RWPE2 (cell line): ENCODE measurements at regions not wholly inside any gene's neighbourhood (a gene's known extent, or its start where the extent isn't known, plus 50 kb on each side); places are given as distances from the start of the nearest gene placed in this dataset.

Experiments used
- ATAC-seq: fragments of 200-7000 bp; cut with Tn5 transposase; 3 replicates; pipeline ENCODE4 v1.9.1; 2021; ENCODE audit warnings: low read depth
- DNase-seq: peaks from one replicate; pipeline ENCODE4 v3.0.0-alpha.2; 2020; ENCODE audit warnings: low spot score
- H3K27ac ChIP-seq: fragments of 450-650 bp; 2 replicates; pipeline ENCODE4 v1.5.1; 2017; ENCODE audit warnings: mild to moderate bottlenecking; ENCODE audit not compliant: poor library complexity, severe bottlenecking
- H3K27me3 ChIP-seq: fragments of 250-450 bp; sonication (Bioruptor Pico); 2 replicates; pipeline ENCODE4 v1.5.1; 2021; ENCODE audit warnings: mild to moderate bottlenecking, moderate library complexity; ENCODE audit not compliant: insufficient read depth, poor library complexity, severe bottlenecking
- H3K36me3 ChIP-seq: fragments of 250-450 bp; sonication (Bioruptor Pico); 2 replicates; pipeline ENCODE4 v1.5.1; 2020; ENCODE audit warnings: low read depth, mild to moderate bottlenecking, moderate library complexity
- H3K4me1 ChIP-seq: fragments of 250-450 bp; sonication (Bioruptor Pico); 2 replicates; pipeline ENCODE4 v1.5.1; 2021; ENCODE audit warnings: mild to moderate bottlenecking, moderate library complexity; ENCODE audit not compliant: insufficient read depth, poor library complexity, severe bottlenecking
- H3K4me3 ChIP-seq: fragments of 250-450 bp; sonication (Bioruptor Pico); 2 replicates; pipeline ENCODE4 v1.5.1; 2021; ENCODE audit warnings: mild to moderate bottlenecking, moderate library complexity; ENCODE audit not compliant: severe bottlenecking
- H3K9me3 ChIP-seq: fragments of 250-450 bp; sonication (Bioruptor Pico); 2 replicates; pipeline ENCODE4 v1.5.1; 2021; ENCODE audit warnings: mild to moderate bottlenecking, moderate library complexity; ENCODE audit not compliant: severe bottlenecking
- CTCF ChIP-seq: fragments of 450-650 bp; IDR thresholded peaks from one replicate; pipeline ENCODE4 v1.5.1; 2017; ENCODE audit warnings: mild to moderate bottlenecking, moderate library complexity; ENCODE audit not compliant: poor library complexity, severe bottlenecking

DNA sequence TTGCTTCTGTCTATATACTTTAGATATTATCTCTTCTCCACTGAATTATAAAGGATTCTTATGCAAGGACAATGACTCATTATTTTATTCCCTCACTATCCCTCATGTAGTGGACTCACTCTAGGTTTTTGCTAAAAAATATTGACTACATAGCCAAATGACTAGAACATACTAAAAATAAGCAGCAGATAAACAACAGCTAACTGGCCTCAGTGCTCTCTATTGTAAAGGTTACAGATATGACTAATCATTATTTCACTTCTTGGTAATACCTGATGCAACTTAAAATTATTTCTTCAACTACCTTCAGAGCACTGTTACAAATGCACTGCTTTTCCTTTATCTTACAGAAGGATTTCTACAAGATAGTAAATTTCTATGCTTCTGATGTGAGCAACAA lies 147.6 kb upstream of the DEPDC1 start:
- no peak overlapping the region for H3K4me3 ChIP-seq
- H3K9me3 ChIP-seq, result no peaks in the 10 kb centered on the region
- no peaks in the 10 kb centered on the region for H3K36me3 ChIP-seq
- H3K27ac ChIP-seq, result no peak overlapping the region
- H3K4me1 ChIP-seq, result no peaks in the 10 kb centered on the region
- no peak for TF ChIP-seq CTCF
- DNase-seq, result no peak
- ATAC-seq, result no peak
- no peaks in the 10 kb centered on the region for H3K27me3 ChIP-seq

DNA sequence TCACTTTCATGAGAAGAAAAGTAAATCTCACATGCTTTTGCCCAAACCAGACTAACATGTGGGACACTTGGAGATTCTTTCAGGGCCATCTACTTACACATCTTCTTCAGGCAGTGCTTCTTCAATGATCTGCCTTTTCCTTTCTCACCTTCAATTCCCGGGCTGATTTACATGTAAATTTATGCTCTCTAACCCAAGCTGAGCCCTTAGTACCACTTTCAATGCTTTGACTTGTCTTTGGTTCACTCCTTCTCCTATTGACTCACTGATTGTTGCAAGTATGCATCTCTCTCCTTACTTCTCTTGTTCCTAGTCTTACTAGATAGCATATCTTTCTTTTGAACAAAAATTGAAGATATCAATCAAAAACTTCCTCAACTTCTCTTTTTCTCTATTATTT lies 154.2 kb upstream of the DEPDC1 start:
- H3K9me3 ChIP-seq, result no peaks in the 10 kb centered on the region
- ATAC-seq (no peak), DNase-seq (no peak)
- H3K27me3 ChIP-seq, result peaks cover 4% of the 10 kb centered on the region
- no peaks in the 10 kb centered on the region for H3K4me1 ChIP-seq
- no peaks in the 10 kb centered on the region for H3K36me3 ChIP-seq
- TF ChIP-seq CTCF, result no peak
- no peak overlapping the region for H3K4me3 ChIP-seq
- H3K27ac ChIP-seq, result no peak overlapping the region

GRCh38 chr1:68653882-68654281 lies 157.0 kb upstream of the DEPDC1 start:
- Histone ChIP-seq H3K9me3 (no peaks in the 10 kb centered on the region), H3K36me3 (no peaks in the 10 kb centered on the region), H3K27me3 (peaks cover 4% of the 10 kb centered on the region), H3K4me1 (no peaks in the 10 kb centered on the region), H3K27ac (no peak overlapping the region), H3K4me3 (no peak overlapping the region)
- DNase-seq (no peak), ATAC-seq (no peak)
- no peak for TF ChIP-seq CTCF

GRCh38 chr1:68673771-68674170 lies 176.9 kb upstream of the DEPDC1 start:
- Histone ChIP-seq H3K4me3 (no peak overlapping the region), H3K27ac (no peak overlapping the region), H3K4me1 (peaks cover 3% of the 10 kb centered on the region), H3K36me3 (no peaks in the 10 kb centered on the region), H3K27me3 (no peaks in the 10 kb centered on the region), H3K9me3 (no peaks in the 10 kb centered on the region)
- no peak for DNase-seq
- TF ChIP-seq CTCF, result no peak
- no peak for ATAC-seq

GRCh38 chr1:68675336-68675735 lies 178.5 kb upstream of the DEPDC1 start:
- DNase-seq, result no peak
- H3K4me3 ChIP-seq, result no peak overlapping the region
- no peaks in the 10 kb centered on the region for H3K27me3 ChIP-seq
- H3K36me3 ChIP-seq, result no peaks in the 10 kb centered on the region
- H3K9me3 ChIP-seq, result no peaks in the 10 kb centered on the region
- no peak for TF ChIP-seq CTCF
- H3K4me1 ChIP-seq, result peaks cover 3% of the 10 kb centered on the region
- no peak overlapping the region for H3K27ac ChIP-seq
- ATAC-seq, result peak; percentile 82
